Endothelial cell of umbilical vein (primary cell): ENCODE measurements at regions not wholly inside any gene's neighbourhood (a gene's known extent, or its start where the extent isn't known, plus 50 kb on each side); places are given as distances from the start of the nearest gene placed in this dataset.

Experiments used
- CTCF ChIP-seq, 2 donors: IDR thresholded peaks; 1 replicate in 1 of 2; 2 replicates in 1 of 2; pipeline ENCODE4 v1.5.1; 2011; ENCODE audit warnings: low read length in 2 of 2, mild to moderate bottlenecking in 2 of 2, moderate library complexity in 2 of 2, control low read depth in 1 of 2, inconsistent platforms in 1 of 2, low read depth in 1 of 2; ENCODE audit not compliant: insufficient read depth in 1 of 2; ENCODE audit errors: extremely low read depth in 1 of 2
- EZH2 ChIP-seq: IDR thresholded peaks from 2 replicates; pipeline ENCODE4 v1.6.1; 2012; ENCODE audit warnings: borderline replicate concordance, low read depth, mild to moderate bottlenecking, moderate library complexity, low read length, inconsistent platforms; ENCODE audit not compliant: severe bottlenecking

- TF ChIP-seq CTCF (IDR thresholded peaks at IDR 0.05; ENCODE audit: extremely low read depth in 1 of 2, insufficient read depth in 1 of 2, low read depth in 1 of 2, low read length in 2 of 2) (no peak), EZH2 (no peak)
Measured at GRCh38 chr3:117536006-117536405, 826.4 kb downstream of the TUSC7 start.
